Left ventricle myocardium superior (tissue), 1 donor: ENCODE measurements at regions not wholly inside any gene's neighbourhood (a gene's known extent, or its start where the extent isn't known, plus 50 kb on each side); places are given as distances from the start of the nearest gene placed in this dataset.

Experiments
- ATAC-seq: fragments of 200-7000 bp; cut with Tn5 transposase; one replicate; pipeline ENCODE4 v1.9.1; 2020; ENCODE audit warnings: mild to moderate bottlenecking, moderate library complexity
- DNase-seq: peaks from one replicate; pipeline ENCODE4 v3.0.0-alpha.2; 2020
- intact Hi-C: fragments of 100-400 bp; cut with micrococcal nuclease; formaldehyde crosslinking; loops from one replicate; pipeline ENCODE4 v1.11.0; 2022
- donor health status: DM: no; HTN: yes; CAD: no; lungs with severe emphysema.

DNA sequence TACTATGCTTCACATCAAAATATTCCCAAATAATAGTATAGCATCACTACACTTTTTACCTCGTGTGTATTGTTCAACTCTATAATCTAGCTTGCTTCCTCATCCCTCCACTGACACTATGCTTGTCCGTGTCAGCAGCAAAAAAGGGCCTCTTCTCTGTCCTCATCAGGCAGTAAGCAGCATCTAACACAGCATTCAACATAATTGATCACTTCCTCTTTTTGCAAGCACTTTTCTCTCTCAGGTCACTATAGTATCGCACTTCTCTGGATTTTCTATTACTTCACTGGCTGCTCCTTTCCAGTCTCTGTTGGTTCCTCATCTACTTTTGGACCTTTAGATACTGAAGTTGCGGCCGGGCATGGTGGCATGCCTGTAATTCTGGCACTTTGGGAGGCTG, 64.9 kb upstream of the ZSWIM2 start:
- DNase-seq, result no peak
- intact Hi-C loops, result no loop called here
- ATAC-seq, result no peak

DNA sequence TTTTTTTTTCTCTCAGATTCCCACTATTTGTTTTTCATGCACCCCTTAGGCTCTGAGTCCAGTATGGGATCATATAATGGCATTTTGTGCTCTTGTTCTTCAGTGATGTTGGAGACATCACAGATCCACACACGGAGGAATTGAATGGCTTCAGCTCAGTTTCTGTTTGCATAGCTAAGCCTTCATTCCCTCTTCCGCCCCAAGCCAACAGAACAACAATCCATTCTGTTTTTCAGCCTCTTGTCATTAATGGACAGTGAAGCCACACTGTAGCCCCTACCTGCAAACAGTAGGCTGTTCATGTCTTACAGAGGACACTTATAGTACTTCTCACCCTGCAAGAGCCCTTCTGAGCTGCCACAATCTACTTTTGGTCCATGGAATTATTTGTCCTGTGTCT, 64.0 kb upstream of the ZSWIM2 start:
- intact Hi-C loops, result no loop called here
- DNase-seq (no peak), ATAC-seq (no peak)

DNA sequence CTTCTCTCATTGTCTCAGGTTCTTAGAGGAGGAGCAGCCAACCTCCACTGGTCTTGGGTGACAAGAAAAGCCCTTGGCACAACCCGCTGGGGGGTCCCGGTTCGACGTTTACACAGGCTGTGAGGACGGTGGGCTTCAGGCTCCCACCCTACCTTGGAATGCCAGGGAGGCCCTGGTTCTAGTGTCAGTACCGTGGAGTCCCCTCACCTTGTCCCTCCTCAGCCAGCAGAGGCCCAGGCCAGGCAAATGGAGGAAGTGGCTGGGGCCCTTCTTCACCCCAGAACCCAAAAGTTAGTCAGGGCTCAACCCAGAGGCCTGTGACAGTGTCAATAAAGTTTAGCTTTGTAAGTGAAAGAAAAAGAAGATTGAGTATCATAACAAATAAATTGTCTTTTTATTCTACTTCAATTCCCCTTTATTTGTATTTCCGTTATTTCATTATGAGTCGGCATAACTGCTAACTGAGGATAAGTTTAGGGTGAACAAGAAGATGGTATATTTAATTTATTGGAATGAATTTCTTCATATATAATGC, 62.6 kb upstream of the ZSWIM2 start:
- no peak for ATAC-seq
- no peak for DNase-seq
- intact Hi-C loops, result no loop called here

DNA sequence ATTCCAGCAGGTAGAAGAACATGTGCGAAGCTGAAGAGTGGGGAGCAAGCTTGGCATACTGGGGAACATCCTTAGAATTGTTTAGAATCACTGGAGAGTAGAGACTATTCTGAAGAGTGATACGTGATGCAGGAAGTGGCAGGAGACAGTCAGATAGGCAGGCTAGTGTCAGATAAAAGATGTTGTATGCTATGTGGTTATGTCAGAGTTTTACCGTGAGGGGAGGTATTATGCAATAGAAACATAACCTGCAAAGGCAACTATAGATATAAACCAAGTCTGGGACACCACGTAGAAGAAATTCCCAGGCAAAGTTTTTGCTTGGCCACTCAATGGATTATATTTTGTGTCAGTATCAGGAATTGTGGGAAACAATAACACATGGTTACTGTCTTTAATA, 62.0 kb upstream of the ZSWIM2 start:
- intact Hi-C loops, result no loop called here
- ATAC-seq (no peak), DNase-seq (no peak)

DNA sequence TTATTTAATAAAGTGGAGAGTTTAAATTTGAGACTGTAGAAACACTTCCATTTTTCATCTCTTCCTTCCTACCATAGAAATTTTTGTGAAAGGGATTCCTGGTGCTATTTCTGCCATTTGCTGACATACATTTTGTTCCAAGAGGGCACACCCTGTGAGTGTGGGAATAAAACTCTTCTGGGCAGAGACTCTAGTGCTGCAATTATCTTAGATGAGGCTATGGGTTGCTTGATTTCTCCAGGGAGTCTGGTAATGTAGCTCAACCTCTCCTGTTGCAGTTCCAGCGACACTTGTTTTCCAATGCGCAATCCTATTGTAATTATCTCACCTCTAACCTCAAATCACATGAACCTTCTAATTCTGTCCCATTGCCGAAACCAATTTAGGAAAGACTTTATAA, 60.1 kb upstream of the ZSWIM2 start:
- no peak for DNase-seq
- intact Hi-C loops, result no loop called here
- peak; percentile 62 for ATAC-seq

DNA sequence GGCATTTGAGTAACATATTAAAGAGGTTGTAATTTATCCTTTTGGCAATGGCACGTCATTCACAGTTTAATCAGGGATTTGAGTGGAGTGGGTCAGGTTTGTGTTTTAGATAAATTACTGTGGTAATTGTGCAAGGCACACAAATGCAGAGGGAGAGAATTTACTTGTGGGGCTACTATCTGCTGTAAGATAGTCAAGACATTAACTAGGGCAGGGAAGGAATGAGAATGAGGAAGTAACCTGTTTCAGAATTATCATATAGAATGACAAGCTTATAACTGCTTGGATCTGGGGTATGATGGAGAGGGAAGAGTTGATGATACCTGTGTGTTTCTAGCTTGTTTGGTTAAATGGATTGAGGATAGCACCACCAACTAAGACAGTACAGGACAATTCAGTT, 58.9 kb upstream of the ZSWIM2 start:
- DNase-seq (no peak), ATAC-seq (no peak)
- intact Hi-C loops, result no loop called here

DNA sequence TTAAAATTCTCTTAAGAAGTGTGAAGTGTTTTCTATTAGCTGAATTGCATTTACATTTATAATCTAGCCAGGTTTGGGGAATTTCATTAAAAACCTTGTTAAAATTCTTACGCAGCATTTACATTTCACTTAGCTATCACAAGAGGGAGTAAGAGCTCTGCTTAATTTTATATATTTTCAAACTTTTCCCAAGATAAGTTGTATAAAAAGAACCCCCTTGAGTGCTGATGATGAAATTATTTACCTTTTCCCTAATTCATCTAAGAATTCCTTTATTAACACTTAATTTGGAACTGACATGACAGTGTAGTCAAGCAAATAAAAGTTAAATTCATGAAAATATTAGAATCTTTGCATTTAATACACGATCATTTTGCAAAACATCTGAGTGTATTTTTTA, 54.2 kb upstream of the ZSWIM2 start:
- intact Hi-C loops, result no loop called here
- DNase-seq, result no peak
- ATAC-seq, result no peak
